DMS 273 treated with DMSO at 0.1 percent for 48 hours (cell line): ENCODE measurements at regions not wholly inside any gene's neighbourhood (a gene's known extent, or its start where the extent isn't known, plus 50 kb on each side); places are given as distances from the start of the nearest gene placed in this dataset.
"Not testable (repeated sequence)": the region's sequence is repeated elsewhere in the genome, so short reads cannot be mapped to it uniquely, and the experiment has no call there.

Source experiments
- DNase-seq: peaks from one replicate; lab custom pipeline; 2025; lab: John Stamatoyannopoulos, UW

GRCh38 chr12:83346333-83346732 is 659.6 kb downstream of the TMTC2 start:
- no peak for DNase-seq

- no peak for DNase-seq
These were observed 657.1 kb downstream of the TMTC2 start for GRCh38 chr12:83343767-83344166.

GRCh38 chr12:83335748-83336147 is 649.0 kb downstream of the TMTC2 start:
- no peak for DNase-seq

GRCh38 chr12:83326666-83327065 is 640.0 kb downstream of the TMTC2 start:
- no peak for DNase-seq

- no peak for DNase-seq
These were observed 637.2 kb downstream of the TMTC2 start for GRCh38 chr12:83323866-83324265.

- DNase-seq = no peak
These were observed 636.1 kb downstream of the TMTC2 start for GRCh38 chr12:83322809-83323208.

- no peak for DNase-seq
These were observed 635.3 kb downstream of the TMTC2 start for GRCh38 chr12:83321971-83322370.

- no peak for DNase-seq
These were observed 633.6 kb downstream of the TMTC2 start for GRCh38 chr12:83320350-83320749.

GRCh38 chr12:83318386-83319098 is 631.8 kb downstream of the TMTC2 start:
- peak; percentile 29 for DNase-seq

GRCh38 chr12:83317595-83317994 is 630.9 kb downstream of the TMTC2 start:
- no peak for DNase-seq

GRCh38 chr12:83313827-83314226 is 627.1 kb downstream of the TMTC2 start:
- DNase-seq = no peak

GRCh38 chr12:83313322-83313721 is 626.6 kb downstream of the TMTC2 start:
- no peak for DNase-seq

- DNase-seq = no peak
These were observed 590.2 kb downstream of the TMTC2 start for GRCh38 chr12:83276904-83277303.

GRCh38 chr12:83271201-83271600 is 584.5 kb downstream of the TMTC2 start:
- no peak for DNase-seq

- DNase-seq = no peak
These were observed 579.1 kb downstream of the TMTC2 start for GRCh38 chr12:83265808-83266207.

- no peak for DNase-seq
These were observed 575.3 kb downstream of the TMTC2 start for GRCh38 chr12:83261998-83262397.

- DNase-seq = not testable (repeated sequence)
These were observed 573.4 kb downstream of the TMTC2 start for GRCh38 chr12:83260126-83260525.

- DNase-seq = no peak
These were observed 571.0 kb downstream of the TMTC2 start for GRCh38 chr12:83257726-83258125.

- DNase-seq = no peak
These were observed 569.9 kb downstream of the TMTC2 start for GRCh38 chr12:83256562-83256961.

GRCh38 chr12:83250866-83251265 is 564.2 kb downstream of the TMTC2 start:
- no peak for DNase-seq

- no peak for DNase-seq
These were observed 558.5 kb downstream of the TMTC2 start for GRCh38 chr12:83245156-83245555.

- DNase-seq = no peak
These were observed 557.3 kb downstream of the TMTC2 start for GRCh38 chr12:83244001-83244400.

GRCh38 chr12:83233987-83234386 is 547.3 kb downstream of the TMTC2 start:
- not testable (repeated sequence) for DNase-seq

- DNase-seq = not testable (repeated sequence)
These were observed 540.3 kb downstream of the TMTC2 start for GRCh38 chr12:83226960-83227359.
